DND-41 (cell line): ENCODE measurements at regions not wholly inside any gene's neighbourhood (a gene's known extent, or its start where the extent isn't known, plus 50 kb on each side); places are given as distances from the start of the nearest gene placed in this dataset.

ENCODE experiments used
- CTCF ChIP-seq: IDR thresholded peaks from 2 replicates; pipeline ENCODE4 v1.5.1; 2012; ENCODE audit warnings: borderline replicate concordance, low read length, moderate library complexity, mild to moderate bottlenecking; ENCODE audit not compliant: poor library complexity, severe bottlenecking; ENCODE audit errors: extremely low read depth
- EZH2 ChIP-seq: IDR thresholded peaks from 3 replicates; pipeline ENCODE4 v1.6.1; 2012; ENCODE audit warnings: borderline replicate concordance, low read depth, mild to moderate bottlenecking, moderate library complexity, low read length, inconsistent platforms; ENCODE audit not compliant: severe bottlenecking

- no peak for TF ChIP-seq CTCF
- TF ChIP-seq EZH2, result no peak
Measured at GRCh38 chr5:86878250-86878649, 260.5 kb downstream of the COX7C start.
